Motor neuron (in vitro differentiated cells): ENCODE measurements at regions not wholly inside any gene's neighbourhood (a gene's known extent, or its start where the extent isn't known, plus 50 kb on each side); places are given as distances from the start of the nearest gene placed in this dataset.

Experiments used
- ATAC-seq, 8 experiments: fragments of 200-7000 bp; cut with Tn5 transposase; replicated peaks in 6 of 8; 2 replicates each; pipeline ENCODE4 v1.8.0; 2021; ENCODE audit warnings: mild to moderate bottlenecking in 8 of 8, moderate library complexity in 8 of 8
- H3K27ac ChIP-seq, 2 donors: fragments of 250-450 bp; sonication (Bioruptor Pico); 2 replicates each; pipeline ENCODE4 v1.9.0; 2021; ENCODE audit warnings: antibody characterized with exemption in 2 of 2, mild to moderate bottlenecking in 2 of 2, moderate library complexity in 1 of 2
- H3K4me1 ChIP-seq, 2 donors: fragments of 250-450 bp; sonication (Bioruptor Pico); replicated peaks in 1 of 2; 2 replicates each; pipeline ENCODE4 v1.6.1; 2021; ENCODE audit warnings: antibody characterized with exemption in 2 of 2, mild to moderate bottlenecking in 2 of 2, moderate library complexity in 1 of 2
- H3K4me3 ChIP-seq, 5 donors: fragments of 250-450 bp; sonication (Bioruptor Pico); 2 replicates each; pipeline ENCODE4 v1.9.0; 2021; ENCODE audit warnings: antibody characterized with exemption in 5 of 5, mild to moderate bottlenecking in 5 of 5, moderate library complexity in 4 of 5
- WGBS, 10 experiments: fragments of 450-650 bp; shearing (Covaris generic); methylation state at CpG; one replicate each; pipeline ENCODE4 v1.0.0; 2022; 5-methylcytosine and 5-hydroxymethylcytosine counted together
- in situ Hi-C, 9 experiments: fragments of 400-800 bp; cut with MboI; loops; one replicate each; pipeline ENCODE4 v1.15.0; 2021; ENCODE audit warnings: low sequenced_read_pairs in 9 of 9, low pct_unique_long_range_greater_than_20kb in 2 of 9; ENCODE audit not compliant: unreplicated experiment in 9 of 9

- no peaks in the 10 kb centered on the region for H3K4me1 ChIP-seq
- 0 to 100% (median 74%) methylated on average over 1 to 4 of the region's 4 CpGs for WGBS, 10 experiments
- H3K27ac ChIP-seq: no peak overlapping the region
- ATAC-seq: peak in 2 of 8 experiments; percentile 24 to 34
- in situ Hi-C loops: no loop called here
- no peak overlapping the region for H3K4me3 ChIP-seq
Observed at GRCh38 chr4:132026816-132027215, 1122.3 kb upstream of the PCDH10 start.

DNA sequence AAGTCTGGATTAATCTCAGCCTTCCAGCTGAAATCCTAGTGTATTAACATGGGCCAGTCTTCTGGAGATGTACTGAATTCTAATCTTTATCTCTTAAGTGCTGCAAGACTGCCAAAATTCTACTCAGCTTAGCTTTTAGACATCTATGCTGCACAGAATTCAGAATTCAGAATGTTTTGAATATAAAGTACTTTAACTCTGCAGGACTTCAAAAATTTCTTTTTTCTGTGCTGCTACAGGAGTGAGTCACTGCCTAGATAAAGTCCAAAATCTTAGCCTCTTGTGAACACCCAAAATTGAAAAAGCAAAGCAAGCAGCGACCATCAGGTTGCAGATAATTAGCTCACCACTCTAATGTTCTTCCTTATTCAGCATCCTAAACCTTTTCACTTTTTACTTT lies 1092.6 kb upstream of the PCDH10 start:
- Histone ChIP-seq H3K4me3 (no peak overlapping the region), H3K4me1 (no peaks in the 10 kb centered on the region), H3K27ac (no peak overlapping the region)
- 3 to 100% (median 80%) methylated on average over 1 of the region's 1 CpG; no CpG with 5 or more reads in 3 of the 10 experiments for WGBS, 10 experiments
- ATAC-seq: peak in 1 of 8 experiments; percentile 49
- in situ Hi-C loops: no loop called here

DNA sequence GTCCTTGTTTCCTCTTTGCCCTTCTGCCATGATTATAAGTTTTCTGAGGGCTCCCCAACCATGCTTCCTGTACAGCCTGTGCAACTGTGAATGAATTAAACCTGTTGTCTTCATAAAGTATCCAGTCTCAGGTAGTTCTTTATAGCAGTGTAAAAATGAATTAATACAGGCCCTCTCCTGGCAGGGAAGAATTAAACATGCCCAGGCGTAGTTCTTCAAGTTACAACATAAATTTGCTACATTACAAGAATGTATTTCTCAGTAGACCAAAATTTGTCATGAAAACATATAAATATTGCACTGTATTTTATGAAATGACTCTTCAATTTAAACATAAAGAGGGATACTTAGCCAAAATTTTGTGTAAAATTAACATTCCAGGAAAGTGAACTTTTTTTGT lies 1089.9 kb upstream of the PCDH10 start:
- no peak overlapping the region for H3K27ac ChIP-seq
- no peak for ATAC-seq
- no peaks in the 10 kb centered on the region for H3K4me1 ChIP-seq
- in situ Hi-C loops: no loop called here
- no peak overlapping the region for H3K4me3 ChIP-seq
- 0 to 100% (median 60%) methylated on average over 1 of the region's 1 CpG; no CpG with 5 or more reads in 3 of the 10 experiments for WGBS, 10 experiments

DNA sequence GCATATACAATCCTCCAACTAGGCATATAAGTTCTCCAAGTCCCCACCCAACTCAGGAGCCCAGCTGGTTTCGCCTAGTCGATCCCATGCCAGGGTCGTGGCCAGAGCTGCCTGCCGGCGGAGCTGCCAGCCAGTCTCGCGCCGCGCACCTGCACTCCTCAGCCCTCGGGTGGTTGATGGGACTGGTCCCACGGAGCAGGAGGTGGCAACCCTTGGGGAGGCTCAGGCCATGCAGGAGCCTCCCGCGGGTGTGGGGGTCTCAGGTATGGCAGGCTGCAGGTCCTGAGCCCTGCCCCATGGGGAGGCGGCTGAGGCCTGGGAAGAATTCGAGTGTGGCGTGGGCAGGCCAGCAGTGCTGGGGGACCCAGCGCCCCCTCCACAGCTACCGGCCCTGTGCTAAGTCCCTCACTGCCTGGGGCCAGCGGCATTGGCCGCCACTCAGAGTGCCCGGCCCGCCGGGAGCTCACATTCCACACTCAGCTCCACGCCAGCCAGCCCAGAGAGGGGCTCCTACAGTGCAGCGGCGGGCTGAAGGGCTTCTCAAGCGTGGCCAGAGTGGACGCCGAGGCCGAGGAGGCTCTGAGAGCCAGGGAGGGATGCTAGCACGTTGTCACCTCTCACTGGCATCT lies 1086.4 kb upstream of the PCDH10 start:
- in situ Hi-C loops: no loop called here
- no peak overlapping the region for H3K27ac ChIP-seq
- no peaks in the 10 kb centered on the region for H3K4me1 ChIP-seq
- no peak for ATAC-seq
- WGBS, 10 experiments: 92 to 100% (median 96%) methylated on average over 5 to 11 of the region's 31 CpGs; no CpG with 5 or more reads in 6 of the 10 experiments
- H3K4me3 ChIP-seq: no peak overlapping the region

DNA sequence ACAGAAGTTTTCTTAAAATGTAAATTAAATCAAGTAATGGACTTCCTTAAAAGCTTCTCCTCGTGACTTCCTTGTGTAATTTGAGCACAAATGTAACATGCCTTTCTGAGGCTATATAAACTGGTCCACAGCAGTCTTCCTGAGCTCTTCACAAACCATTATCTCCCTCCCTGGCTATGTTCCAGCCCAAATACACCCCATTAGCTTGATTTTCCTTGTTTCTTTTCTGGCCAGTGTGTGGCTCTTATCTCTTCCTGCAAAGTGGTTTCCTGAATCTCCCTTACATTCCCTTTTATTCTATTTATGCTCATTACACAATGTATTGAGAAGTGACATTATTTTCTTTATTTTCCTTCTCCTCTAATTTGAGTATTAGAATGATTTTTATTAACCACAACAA lies 1085.3 kb upstream of the PCDH10 start:
- Histone ChIP-seq H3K4me1 (no peaks in the 10 kb centered on the region), H3K4me3 (no peak overlapping the region), H3K27ac (no peak overlapping the region)
- WGBS, 10 experiments: 0 to 100% (median 64%) methylated on average over 1 of the region's 1 CpG; no CpG with 5 or more reads in 2 of the 10 experiments
- in situ Hi-C loops: no loop called here
- no peak for ATAC-seq

DNA sequence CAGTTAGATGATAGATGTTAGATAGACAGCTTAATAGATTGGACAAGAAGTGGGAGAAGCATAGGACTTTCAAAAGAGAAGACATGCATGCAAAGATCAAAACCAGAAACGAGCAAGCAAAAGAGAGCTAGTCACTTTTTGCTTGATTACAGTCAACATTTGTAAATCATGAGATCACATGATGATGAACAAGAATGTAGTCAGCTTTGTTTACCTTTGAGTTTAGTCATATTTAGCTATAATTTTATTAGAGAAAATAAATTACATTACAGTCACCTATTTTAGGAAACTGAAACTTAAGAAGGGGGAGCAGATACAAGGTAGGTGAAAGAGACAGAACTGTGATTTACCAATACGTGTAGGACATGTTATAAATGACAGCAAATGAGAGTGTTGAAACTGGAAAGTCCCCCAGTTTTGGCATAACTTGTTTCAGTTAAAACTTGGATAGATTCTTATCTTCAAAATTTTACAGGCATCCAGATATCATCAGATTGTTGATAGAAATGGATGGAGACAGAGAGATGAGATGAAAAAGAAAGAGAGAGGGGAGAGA lies 1083.1 kb upstream of the PCDH10 start:
- Histone ChIP-seq H3K4me1 (no peaks in the 10 kb centered on the region), H3K4me3 (no peak overlapping the region), H3K27ac (no peak overlapping the region)
- whole genome bisulfite sequencing, 10 experiments: 0 to 95% (median 62%) methylated on average over 1 to 2 of the region's 2 CpGs
- in situ Hi-C loops: no loop called here
- ATAC-seq: no peak

GRCh38 chr4:132071815-132072214 lies 1077.3 kb upstream of the PCDH10 start:
- no peak overlapping the region for H3K4me3 ChIP-seq
- 0 to 83% (median 43%) methylated on average over 1 of the region's 1 CpG; no CpG with 5 or more reads in 3 of the 10 experiments for WGBS, 10 experiments
- ATAC-seq: no peak
- in situ Hi-C loops: no loop called here
- no peak overlapping the region for H3K27ac ChIP-seq
- no peaks in the 10 kb centered on the region for H3K4me1 ChIP-seq

GRCh38 chr4:132076829-132077228 lies 1072.3 kb upstream of the PCDH10 start:
- ATAC-seq: no peak
- H3K4me3 ChIP-seq: no peak overlapping the region
- WGBS, 10 experiments: 0 to 100% (median 69%) methylated on average over 1 to 2 of the region's 2 CpGs; no CpG with 5 or more reads in 1 of the 10 experiments
- no peak overlapping the region for H3K27ac ChIP-seq
- in situ Hi-C loops: no loop called here
- H3K4me1 ChIP-seq: no peaks in the 10 kb centered on the region

GRCh38 chr4:132085105-132085504 lies 1064.0 kb upstream of the PCDH10 start:
- in situ Hi-C loops: no loop called here

GRCh38 chr4:132094017-132094416 lies 1055.1 kb upstream of the PCDH10 start:
- no peak overlapping the region for H3K4me3 ChIP-seq
- in situ Hi-C loops: no loop called here
- no peaks in the 10 kb centered on the region for H3K4me1 ChIP-seq
- WGBS, 10 experiments: 14 to 100% (median 88%) methylated on average over 1 to 4 of the region's 4 CpGs; no CpG with 5 or more reads in 1 of the 10 experiments
- H3K27ac ChIP-seq: no peak overlapping the region
- peak in 1 of 8 experiments; percentile 93 for ATAC-seq

More at GRCh38 chr4:132085105-132085504, 1064.0 kb upstream of the PCDH10 start:
- no peaks in the 10 kb centered on the region for H3K4me1 ChIP-seq
- WGBS, 10 experiments: 0 to 100% (median 69%) methylated on average over 1 to 4 of the region's 4 CpGs; no CpG with 5 or more reads in 4 of the 10 experiments
- ATAC-seq: no peak
- H3K27ac ChIP-seq: no peak overlapping the region
- no peak overlapping the region for H3K4me3 ChIP-seq

GRCh38 chr4:132097041-132097440 lies 1052.1 kb upstream of the PCDH10 start:
- Histone ChIP-seq H3K4me1 (no peaks in the 10 kb centered on the region), H3K4me3 (no peak overlapping the region), H3K27ac (no peak overlapping the region)
- ATAC-seq: no peak
- in situ Hi-C loops: no loop called here

GRCh38 chr4:132101526-132101925 lies 1047.6 kb upstream of the PCDH10 start:
- H3K4me3 ChIP-seq: no peak overlapping the region
- in situ Hi-C loops: no loop called here
- ATAC-seq: no peak
- H3K27ac ChIP-seq: no peak overlapping the region
- no peaks in the 10 kb centered on the region for H3K4me1 ChIP-seq
- 0 to 93% (median 67%) methylated on average over 1 of the region's 1 CpG; no CpG with 5 or more reads in 1 of the 10 experiments for WGBS, 10 experiments

DNA sequence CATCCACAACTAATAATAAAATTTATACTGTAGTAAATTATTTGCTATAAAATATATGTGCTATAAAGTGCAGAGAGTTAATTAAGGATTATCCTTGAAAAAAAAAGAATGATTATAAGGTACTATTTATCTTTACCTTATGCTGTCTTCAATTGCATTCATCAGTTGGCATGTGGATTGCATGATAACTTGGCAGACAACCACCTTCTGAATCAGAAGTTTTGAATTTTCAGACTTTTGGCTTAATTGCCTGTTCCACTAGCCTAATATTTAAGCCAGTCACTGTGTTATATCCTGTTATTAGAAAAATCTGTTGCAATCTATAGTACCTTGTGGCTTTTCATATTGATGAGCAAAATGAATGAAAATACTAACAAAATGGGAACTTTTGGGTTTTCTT lies 1040.3 kb upstream of the PCDH10 start:
- no peak for ATAC-seq
- Histone ChIP-seq H3K4me3 (no peak overlapping the region), H3K4me1 (no peaks in the 10 kb centered on the region), H3K27ac (no peak overlapping the region)
- in situ Hi-C loops: no loop called here

DNA sequence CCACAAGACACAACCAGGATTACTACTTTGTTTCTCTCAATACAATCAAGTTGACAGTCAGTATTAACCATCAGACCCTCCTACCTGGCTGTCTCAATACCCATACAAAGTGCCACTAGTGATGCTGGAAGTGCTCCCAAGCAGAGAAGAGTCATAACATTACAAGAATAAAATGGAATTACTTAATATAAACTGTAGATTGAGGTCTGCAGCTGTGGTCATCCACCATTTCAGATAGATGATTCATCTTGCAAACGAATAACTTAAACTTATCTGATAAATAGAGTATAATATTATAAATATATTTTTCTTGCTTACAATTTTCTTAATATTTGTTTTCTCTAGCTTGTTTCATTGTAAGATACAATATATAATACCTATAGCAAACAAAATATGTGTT lies 1034.2 kb upstream of the PCDH10 start:
- Histone ChIP-seq H3K27ac (no peak overlapping the region), H3K4me1 (no peaks in the 10 kb centered on the region), H3K4me3 (no peak overlapping the region)
- 0 to 60% (median 10%) methylated on average over 1 of the region's 1 CpG; no CpG with 5 or more reads in 2 of the 10 experiments for WGBS, 10 experiments
- in situ Hi-C loops: no loop called here
- ATAC-seq: no peak
